Gastrocnemius medialis (tissue), 4 donors: ENCODE measurements at regions not wholly inside any gene's neighbourhood (a gene's known extent, or its start where the extent isn't known, plus 50 kb on each side); places are given as distances from the start of the nearest gene placed in this dataset.

Source experiments
- POLR2A ChIP-seq, 2 donors: fragments of 450-650 bp; IDR thresholded peaks; one replicate each; pipeline ENCODE4 v1.6.1; 2017; ENCODE audit warnings: antibody characterized with exemption in 2 of 2, mild to moderate bottlenecking in 2 of 2, moderate library complexity in 2 of 2
- TF ChIP-seq, protein P1 (sequence below), 5 experiments: fragments of 450-650 bp in 3 of 5; fragments of 200-600 bp in 2 of 5; sonication (generic) in 2 of 5; IDR thresholded peaks in 4 of 5; conservative IDR thresholded peaks in 1 of 5; 1 replicate in 4 of 5; 2 replicates in 1 of 5; pipeline ENCODE4 v1.5.1; 2016 to 2019; ENCODE audit warnings: antibody characterized with exemption in 5 of 5, mild to moderate bottlenecking in 3 of 5, moderate library complexity in 3 of 5

DNA sequence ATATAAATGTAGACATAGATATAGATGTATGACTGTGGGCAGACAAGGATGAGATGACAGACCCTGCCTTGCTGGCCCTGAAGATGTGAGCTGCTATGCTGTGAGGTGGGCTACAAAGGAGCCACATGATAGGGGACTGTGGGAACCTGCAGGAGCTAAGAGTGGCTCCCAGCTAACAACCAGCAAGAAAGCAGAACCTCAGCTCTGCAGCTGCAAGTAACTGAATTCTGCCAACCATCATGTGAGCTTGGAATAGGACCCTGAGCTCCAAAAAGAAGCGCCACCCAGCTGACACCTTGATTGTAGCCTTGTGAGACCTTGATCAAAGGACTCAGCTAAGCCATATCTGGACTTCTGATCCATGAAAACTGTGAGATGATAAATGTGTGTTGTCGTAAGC is 123.3 kb upstream of the GRM7 start:
- TF ChIP-seq, protein P1, sequence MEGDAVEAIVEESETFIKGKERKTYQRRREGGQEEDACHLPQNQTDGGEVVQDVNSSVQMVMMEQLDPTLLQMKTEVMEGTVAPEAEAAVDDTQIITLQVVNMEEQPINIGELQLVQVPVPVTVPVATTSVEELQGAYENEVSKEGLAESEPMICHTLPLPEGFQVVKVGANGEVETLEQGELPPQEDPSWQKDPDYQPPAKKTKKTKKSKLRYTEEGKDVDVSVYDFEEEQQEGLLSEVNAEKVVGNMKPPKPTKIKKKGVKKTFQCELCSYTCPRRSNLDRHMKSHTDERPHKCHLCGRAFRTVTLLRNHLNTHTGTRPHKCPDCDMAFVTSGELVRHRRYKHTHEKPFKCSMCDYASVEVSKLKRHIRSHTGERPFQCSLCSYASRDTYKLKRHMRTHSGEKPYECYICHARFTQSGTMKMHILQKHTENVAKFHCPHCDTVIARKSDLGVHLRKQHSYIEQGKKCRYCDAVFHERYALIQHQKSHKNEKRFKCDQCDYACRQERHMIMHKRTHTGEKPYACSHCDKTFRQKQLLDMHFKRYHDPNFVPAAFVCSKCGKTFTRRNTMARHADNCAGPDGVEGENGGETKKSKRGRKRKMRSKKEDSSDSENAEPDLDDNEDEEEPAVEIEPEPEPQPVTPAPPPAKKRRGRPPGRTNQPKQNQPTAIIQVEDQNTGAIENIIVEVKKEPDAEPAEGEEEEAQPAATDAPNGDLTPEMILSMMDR (IDR thresholded peaks at IDR 0.05 in 4 of 5, conservative IDR thresholded peaks at IDR 0.05 in 1 of 5): no peak
- TF ChIP-seq POLR2A (IDR thresholded peaks at IDR 0.05): no peak
